IPS DF 6.9 (cell line): ENCODE measurements at regions not wholly inside any gene's neighbourhood (a gene's known extent, or its start where the extent isn't known, plus 50 kb on each side); places are given as distances from the start of the nearest gene placed in this dataset.
"Not testable (repeated sequence)": the region's sequence is repeated elsewhere in the genome, so short reads cannot be mapped to it uniquely, and the experiment has no call there.

Source experiments
- DNase-seq: peaks from one replicate; pipeline ENCODE4 v3.0.0-alpha.2; 2013; ENCODE audit warnings: low read depth, low spot score
- H3K27ac ChIP-seq: one replicate; pipeline ENCODE4 v1.5.1; 2013; ENCODE audit warnings: low read length, control low read depth
- H3K27me3 ChIP-seq: 2 replicates; pipeline ENCODE4 v1.6.1; 2013; ENCODE audit warnings: mild to moderate bottlenecking, low read length; ENCODE audit not compliant: control insufficient read depth, insufficient read depth
- H3K36me3 ChIP-seq: 2 replicates; pipeline ENCODE4 v1.6.1; 2013; ENCODE audit warnings: low read length; ENCODE audit not compliant: control insufficient read depth, insufficient read depth
- H3K4me1 ChIP-seq: 2 replicates; pipeline ENCODE4 v1.6.1; 2013; ENCODE audit warnings: low read length; ENCODE audit not compliant: control insufficient read depth, insufficient read depth
- H3K4me3 ChIP-seq: 2 replicates; pipeline ENCODE4 v1.5.1; 2013; ENCODE audit warnings: mild to moderate bottlenecking, low read length
- H3K9me3 ChIP-seq: 2 replicates; pipeline ENCODE4 v1.6.1; 2013; ENCODE audit warnings: low read length, inconsistent platforms; ENCODE audit not compliant: control insufficient read depth, insufficient read depth
- WGBS: extraction: QIAGEN DNeasy Blood & Tissue Kit; methylation state at CpG from one replicate; pipeline ENCODE4 v1.1.7; 2013; ENCODE audit warnings: mixed read lengths, missing lambda C conversion rate; ENCODE audit not compliant: insufficient read length, insufficient coverage; 5-methylcytosine and 5-hydroxymethylcytosine counted together

DNA sequence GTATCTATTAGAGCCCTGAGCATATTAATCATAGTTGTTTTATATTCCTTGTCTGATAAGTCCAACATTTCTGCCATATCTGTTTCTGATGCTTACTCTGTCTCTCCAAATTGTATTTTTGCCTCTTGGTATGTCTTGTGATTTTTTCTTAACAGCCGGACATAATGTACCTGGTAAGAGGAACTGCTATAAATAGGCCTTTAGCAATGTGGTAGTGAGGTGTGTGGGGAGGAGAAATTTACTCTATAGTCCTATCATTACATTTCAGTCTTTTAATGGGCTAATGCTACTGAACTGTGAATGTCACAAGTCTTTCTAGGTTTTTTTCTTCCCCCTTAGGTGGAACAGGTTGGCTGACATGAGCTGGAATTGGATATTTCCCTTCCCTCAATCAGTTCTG, 176.1 kb upstream of the FGF10 start:
- no peaks in the 10 kb centered on the region for H3K4me1 ChIP-seq
- no peak overlapping the region for H3K4me3 ChIP-seq
- H3K9me3 ChIP-seq: no peaks in the 10 kb centered on the region
- no peak overlapping the region for H3K27ac ChIP-seq
- no peak for DNase-seq
- H3K36me3 ChIP-seq: no peaks in the 10 kb centered on the region
- WGBS: no CpG with 5 or more reads among the region's 1 CpG
- no peaks in the 10 kb centered on the region for H3K27me3 ChIP-seq

DNA sequence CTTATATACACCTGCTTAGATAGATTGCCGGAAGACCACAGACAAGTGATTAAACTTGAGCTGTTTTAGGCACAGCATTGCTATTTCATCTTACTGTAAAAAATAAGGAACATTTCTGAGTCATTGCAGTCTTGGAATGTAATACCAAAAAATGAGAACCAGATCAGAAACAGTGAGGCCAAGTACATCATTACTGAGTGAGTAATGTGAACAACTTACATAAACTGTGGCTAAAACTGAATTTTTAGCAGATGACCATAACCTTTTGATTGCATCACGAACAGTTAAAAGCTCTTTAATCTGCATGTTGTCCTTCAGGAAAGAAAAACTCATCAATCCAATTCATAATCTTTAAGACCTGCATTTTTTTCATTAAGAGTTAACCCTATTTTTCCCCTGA, 157.1 kb upstream of the FGF10 start:
- DNase-seq: no peak
- Histone ChIP-seq H3K9me3 (no peaks in the 10 kb centered on the region), H3K27me3 (no peaks in the 10 kb centered on the region), H3K4me3 (no peak overlapping the region), H3K36me3 (no peaks in the 10 kb centered on the region), H3K4me1 (no peaks in the 10 kb centered on the region), H3K27ac (no peak overlapping the region)
- WGBS: no CpG with 5 or more reads among the region's 2 CpGs

DNA sequence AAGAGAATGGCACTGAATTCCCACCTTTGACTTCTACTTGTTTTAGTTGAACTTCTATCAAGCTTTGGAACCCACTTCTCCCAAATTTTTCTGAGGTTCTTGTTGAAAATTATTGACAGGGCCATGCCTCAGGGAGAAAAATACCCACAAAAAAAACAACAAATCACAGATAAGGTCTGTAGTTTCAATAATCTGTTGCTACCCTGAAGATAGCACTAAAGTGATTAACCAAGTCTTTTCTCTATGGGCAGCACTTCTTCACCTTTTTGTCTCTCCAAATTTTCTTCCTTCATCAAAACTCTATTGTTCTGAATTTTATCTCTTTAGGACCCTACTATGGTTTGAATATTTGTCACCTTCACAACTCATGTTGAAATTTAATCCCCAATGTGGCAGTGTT, 154.3 kb upstream of the FGF10 start:
- no peak for DNase-seq
- no peak overlapping the region for H3K27ac ChIP-seq

DNA sequence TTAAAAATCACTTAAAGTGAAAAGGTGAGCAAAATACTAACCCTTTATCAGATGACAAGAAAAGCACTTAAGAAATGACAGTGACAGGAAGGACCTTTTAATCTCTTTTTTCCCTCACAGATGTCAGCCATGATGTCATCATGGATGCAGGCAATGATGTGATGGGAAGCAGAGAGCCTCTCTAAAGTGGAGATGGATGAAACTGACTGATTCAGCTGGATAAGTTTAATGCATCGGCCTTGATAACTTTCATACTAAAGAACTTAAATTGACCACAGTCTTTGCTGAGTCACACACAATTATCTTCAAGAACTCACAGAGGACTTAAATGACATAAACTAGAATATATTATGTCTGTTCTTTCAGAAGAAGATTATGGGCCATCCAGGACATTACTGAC, 153.2 kb upstream of the FGF10 start:
- Histone ChIP-seq H3K27ac (no peak overlapping the region), H3K9me3 (no peaks in the 10 kb centered on the region), H3K4me3 (no peak overlapping the region), H3K36me3 (no peaks in the 10 kb centered on the region), H3K4me1 (no peaks in the 10 kb centered on the region), H3K27me3 (no peaks in the 10 kb centered on the region)
- WGBS: no CpG with 5 or more reads among the region's 1 CpG
- no peak for DNase-seq

More for the DNA sequence above, 154.3 kb upstream of the FGF10 start:
- Histone ChIP-seq H3K9me3 (no peaks in the 10 kb centered on the region), H3K27me3 (no peaks in the 10 kb centered on the region), H3K4me3 (no peak overlapping the region), H3K36me3 (no peaks in the 10 kb centered on the region), H3K4me1 (no peaks in the 10 kb centered on the region)

DNA sequence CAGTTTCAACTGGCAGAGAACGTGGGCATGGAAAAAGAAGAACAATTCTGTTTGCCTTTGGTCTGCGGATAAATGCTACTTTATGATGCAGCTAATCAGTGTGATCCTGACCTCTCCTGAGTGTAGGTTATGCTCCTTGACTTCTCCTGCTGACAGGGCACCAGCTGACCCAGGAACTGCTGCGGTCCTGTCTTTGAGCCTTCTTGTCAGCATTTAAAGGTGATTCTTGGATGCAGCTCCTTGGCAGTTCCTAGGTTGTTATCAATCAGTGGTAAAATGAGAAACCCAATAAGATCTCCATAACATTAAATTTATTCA, 150.3 kb upstream of the FGF10 start:
- Histone ChIP-seq H3K9me3 (no peaks in the 10 kb centered on the region), H3K27ac (no peak overlapping the region), H3K4me1 (no peaks in the 10 kb centered on the region), H3K4me3 (no peak overlapping the region), H3K36me3 (no peaks in the 10 kb centered on the region), H3K27me3 (no peaks in the 10 kb centered on the region)
- no CpG with 5 or more reads among the region's 3 CpGs for WGBS
- DNase-seq: no peak

DNA sequence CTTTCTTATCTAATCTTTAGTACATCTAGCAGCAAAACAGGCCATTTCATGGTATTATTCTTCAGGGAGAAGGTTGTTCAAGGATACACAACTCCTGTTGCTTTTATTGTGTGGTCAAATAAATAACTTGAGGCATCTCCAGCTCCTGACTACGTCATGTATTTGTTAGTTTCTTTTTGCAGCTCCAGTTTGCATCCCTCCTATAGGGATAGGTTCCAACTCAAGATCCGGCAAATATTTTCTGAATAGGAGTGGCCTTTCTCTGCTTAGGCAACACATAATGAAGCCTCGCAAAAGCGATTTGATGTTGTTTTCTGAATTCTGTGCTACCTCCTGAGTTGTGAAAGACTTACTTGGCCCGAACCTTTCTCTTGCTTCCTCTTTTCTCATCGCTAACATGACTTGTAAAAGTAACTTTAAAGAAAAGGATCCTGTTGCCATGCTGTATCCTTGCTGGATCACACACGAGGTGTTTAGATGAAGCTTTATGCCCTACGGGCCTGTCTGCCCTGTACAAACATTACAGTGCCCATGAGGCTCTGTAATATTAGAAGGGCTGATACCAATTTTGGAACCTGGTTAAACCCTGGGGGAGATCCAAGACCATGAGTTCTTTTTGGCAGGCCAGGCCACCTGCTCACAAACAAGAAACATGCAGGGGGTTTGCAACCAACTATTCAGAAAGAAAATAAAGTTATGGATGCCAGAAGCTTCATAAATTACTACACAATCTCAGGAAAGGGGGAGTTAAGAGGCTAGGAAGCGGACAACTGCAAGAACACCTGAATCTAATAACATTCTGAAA, 149.8 kb upstream of the FGF10 start:
- no peak for DNase-seq
- no peaks in the 10 kb centered on the region for H3K9me3 ChIP-seq
- no peaks in the 10 kb centered on the region for H3K27me3 ChIP-seq
- WGBS: no CpG with 5 or more reads among the region's 9 CpGs
- H3K27ac ChIP-seq: no peak overlapping the region
- no peak overlapping the region for H3K4me3 ChIP-seq
- no peaks in the 10 kb centered on the region for H3K36me3 ChIP-seq
- no peaks in the 10 kb centered on the region for H3K4me1 ChIP-seq

DNA sequence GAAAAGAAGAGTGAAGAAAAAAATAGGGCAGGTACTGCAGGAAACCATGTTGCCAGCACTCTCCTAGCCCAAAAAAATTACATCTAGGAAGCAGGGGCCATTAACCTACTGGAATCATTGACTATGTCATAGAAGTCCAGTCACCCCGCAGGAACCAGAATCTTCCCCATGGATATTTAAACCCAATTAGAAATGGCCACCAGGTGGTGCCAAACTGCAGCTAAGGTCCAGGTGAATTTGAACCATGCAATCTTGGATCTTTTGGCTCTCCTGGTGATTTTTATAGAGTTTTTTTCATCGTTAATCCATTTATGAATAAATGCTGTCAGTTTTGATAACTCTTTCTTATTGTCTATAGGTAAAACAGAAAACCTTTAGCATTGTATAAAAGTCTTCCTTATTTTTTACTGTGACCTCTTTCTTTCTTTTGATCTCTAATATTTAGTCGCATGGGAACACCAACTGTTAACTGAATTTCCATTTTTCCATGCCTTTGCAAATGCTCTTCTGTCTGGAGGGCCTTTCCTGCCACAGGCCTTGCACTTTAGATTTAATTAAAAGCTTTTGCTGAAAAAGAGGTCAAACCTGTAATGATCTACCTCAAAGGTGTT, 147.5 kb upstream of the FGF10 start:
- no CpG with 5 or more reads among the region's 3 CpGs for WGBS
- H3K27ac ChIP-seq: no peak overlapping the region
- H3K9me3 ChIP-seq: no peaks in the 10 kb centered on the region
- H3K4me1 ChIP-seq: no peaks in the 10 kb centered on the region
- H3K4me3 ChIP-seq: no peak overlapping the region
- no peaks in the 10 kb centered on the region for H3K27me3 ChIP-seq
- DNase-seq: peak; percentile 31
- H3K36me3 ChIP-seq: no peaks in the 10 kb centered on the region

DNA sequence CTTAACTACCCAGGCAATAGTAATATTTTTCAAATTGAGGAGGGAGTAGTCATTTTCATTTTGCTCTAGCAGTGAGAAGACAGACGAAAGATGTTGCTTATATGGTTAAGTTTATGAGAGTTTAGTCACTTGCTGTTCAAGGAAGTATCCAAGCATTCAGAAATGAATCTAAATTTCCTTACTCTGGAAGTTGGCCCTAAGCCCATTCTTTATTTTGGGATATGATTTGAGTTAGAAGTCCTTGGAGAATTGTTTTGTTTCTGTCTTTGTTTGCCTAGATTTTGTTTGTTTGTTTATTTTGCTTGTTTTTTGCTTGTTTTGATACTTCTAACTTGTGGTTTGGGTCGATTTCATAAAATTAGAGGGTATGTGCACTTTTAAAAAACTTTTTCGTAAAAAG, 146.4 kb upstream of the FGF10 start:
- DNase-seq: no peak
- Histone ChIP-seq H3K36me3 (no peaks in the 10 kb centered on the region), H3K4me1 (no peaks in the 10 kb centered on the region), H3K4me3 (no peak overlapping the region), H3K27ac (no peak overlapping the region), H3K9me3 (no peaks in the 10 kb centered on the region), H3K27me3 (no peaks in the 10 kb centered on the region)
- no CpG with 5 or more reads among the region's 3 CpGs for WGBS

DNA sequence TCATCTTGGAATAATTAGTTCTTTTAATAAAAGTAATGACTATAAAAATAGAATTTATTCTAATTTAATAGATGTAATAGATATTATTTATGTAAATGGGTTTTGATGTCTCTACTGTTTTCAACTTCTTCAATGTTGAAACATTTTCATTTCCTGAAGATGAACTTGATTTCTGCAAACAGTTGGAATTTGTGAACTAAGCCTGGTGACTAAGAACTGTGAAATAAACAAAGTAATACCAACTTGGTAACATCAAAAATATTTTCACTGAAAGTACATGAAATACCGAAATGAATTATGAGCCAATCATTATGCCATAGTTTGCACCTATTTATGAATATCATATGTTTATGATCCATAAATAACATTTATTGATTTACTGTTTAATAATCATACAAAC, 143.8 kb upstream of the FGF10 start:
- DNase-seq: no peak
- H3K27me3 ChIP-seq: no peaks in the 10 kb centered on the region
- H3K36me3 ChIP-seq: no peaks in the 10 kb centered on the region
- H3K4me3 ChIP-seq: no peak overlapping the region
- no peak overlapping the region for H3K27ac ChIP-seq
- no peaks in the 10 kb centered on the region for H3K4me1 ChIP-seq
- WGBS: no CpG with 5 or more reads among the region's 1 CpG
- H3K9me3 ChIP-seq: no peaks in the 10 kb centered on the region

DNA sequence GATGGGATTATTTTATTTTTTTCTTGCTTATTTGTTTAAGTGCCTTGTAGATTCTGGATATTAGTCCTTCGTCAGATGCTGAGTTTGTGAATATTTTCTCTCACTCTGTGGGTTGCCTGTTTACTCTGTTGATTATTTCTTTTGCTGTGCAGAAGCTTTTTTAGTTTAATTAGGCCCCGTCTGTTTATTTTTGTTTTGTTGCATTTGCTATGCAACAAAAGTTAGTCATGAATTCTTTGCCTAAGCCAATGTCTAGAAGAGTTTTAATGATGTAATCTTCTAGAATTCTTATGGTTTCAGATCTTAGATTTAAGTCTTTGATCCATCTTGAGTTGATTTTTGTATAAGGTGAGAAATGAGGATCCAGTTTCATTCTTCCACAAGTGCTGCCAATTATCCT, 142.5 kb upstream of the FGF10 start:
- H3K4me3 ChIP-seq, DNase-seq, H3K36me3 ChIP-seq, H3K9me3 ChIP-seq, H3K27me3 ChIP-seq, H3K27ac ChIP-seq, H3K4me1 ChIP-seq: not testable (repeated sequence)
- no CpG with 5 or more reads among the region's 2 CpGs for WGBS

DNA sequence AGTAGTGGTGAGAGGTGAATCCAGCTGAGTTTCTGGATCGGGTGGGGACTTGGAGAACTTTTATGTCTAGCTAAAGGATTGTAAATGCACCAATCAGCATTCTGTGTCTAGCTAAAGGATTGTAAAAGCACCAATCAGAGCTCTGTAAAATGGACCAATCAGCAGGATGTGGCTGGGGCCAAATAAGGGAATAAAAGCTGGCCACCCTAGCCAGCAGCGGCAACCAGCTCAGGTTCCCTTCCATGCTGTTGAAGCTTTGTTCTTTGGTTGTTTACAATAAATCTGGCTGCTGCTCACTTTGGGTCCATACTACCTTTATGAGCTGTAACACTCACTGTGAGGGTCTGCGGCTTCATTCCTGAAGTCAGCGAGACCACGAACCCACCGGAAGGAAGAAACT, 141.6 kb upstream of the FGF10 start:
- H3K27ac ChIP-seq, H3K27me3 ChIP-seq, H3K4me1 ChIP-seq, H3K4me3 ChIP-seq, H3K36me3 ChIP-seq, H3K9me3 ChIP-seq, DNase-seq: not testable (repeated sequence)
- no CpG with 5 or more reads among the region's 6 CpGs for WGBS
